Stimulated activated CD4-positive, alpha-beta T cell treated with anti-CD3 and anti-CD28 coated beads, Interleukin-4, amount 100 ng/mL, for 4 hours (primary cell): ENCODE measurements at regions not wholly inside any gene's neighbourhood (a gene's known extent, or its start where the extent isn't known, plus 50 kb on each side); places are given as distances from the start of the nearest gene placed in this dataset.

Experiments
- DNase-seq, 2 experiments: peaks; one replicate each; pipeline ENCODE4 v3.0.0-alpha.2; 2020

DNA sequence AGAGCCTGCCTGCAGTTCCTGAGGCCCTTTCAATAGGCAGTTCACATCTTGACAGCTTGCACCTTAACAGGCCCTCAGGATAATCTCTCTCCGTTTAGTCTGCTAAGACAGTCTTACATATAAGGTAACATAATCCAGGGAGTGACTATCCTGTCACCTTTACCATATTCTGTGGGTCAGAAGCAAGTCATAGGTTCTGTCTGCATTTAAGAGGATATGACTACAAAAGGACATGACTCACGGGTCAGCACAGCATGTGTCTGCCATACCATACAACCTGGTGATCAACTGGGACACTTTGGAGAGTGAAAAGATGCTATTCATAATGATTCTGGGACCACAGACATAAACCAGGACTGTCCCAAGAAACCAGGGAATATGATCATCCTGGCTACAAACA lies 611.1 kb downstream of the SOX6 start:
- no peak for DNase-seq

DNA sequence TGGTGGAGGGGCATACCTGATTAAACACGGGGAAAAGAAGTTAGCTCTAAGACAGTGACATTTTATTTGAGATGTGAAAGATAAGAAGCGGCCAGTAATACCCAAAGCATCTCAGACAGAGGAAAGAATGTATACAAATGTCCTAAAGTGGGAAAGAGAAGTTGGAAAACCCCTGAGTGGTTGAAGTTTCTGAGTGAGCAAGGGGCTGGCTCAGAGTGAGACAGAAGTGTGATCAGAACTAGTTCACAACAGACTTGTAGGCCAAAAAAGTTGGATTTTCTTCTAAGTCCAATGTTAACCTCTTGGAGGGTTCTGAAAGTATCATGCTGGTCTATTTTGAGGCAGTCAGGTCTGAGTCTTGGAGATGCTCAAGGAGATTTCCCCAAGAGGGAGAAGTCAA lies 608.7 kb downstream of the SOX6 start:
- DNase-seq, result no peak

DNA sequence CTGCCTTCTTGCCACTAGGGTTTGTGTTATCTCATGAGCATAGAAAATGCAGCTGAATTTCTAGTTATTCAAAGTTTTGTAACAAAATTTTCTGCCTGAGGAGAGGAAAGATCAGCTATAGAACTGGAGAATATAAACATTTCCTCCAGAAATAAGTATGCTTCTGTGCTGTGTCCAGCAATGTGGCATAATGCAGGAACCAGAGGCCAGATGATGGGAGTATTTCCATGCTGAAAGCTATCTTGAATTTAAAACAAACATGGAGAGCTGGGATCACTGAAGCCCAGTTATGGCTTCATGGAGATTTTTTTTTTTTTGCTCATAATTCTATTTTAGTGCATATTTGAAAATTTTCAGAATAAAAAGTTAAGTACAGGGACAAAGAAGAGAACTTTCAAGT lies 608.2 kb downstream of the SOX6 start:
- DNase-seq, result no peak

DNA sequence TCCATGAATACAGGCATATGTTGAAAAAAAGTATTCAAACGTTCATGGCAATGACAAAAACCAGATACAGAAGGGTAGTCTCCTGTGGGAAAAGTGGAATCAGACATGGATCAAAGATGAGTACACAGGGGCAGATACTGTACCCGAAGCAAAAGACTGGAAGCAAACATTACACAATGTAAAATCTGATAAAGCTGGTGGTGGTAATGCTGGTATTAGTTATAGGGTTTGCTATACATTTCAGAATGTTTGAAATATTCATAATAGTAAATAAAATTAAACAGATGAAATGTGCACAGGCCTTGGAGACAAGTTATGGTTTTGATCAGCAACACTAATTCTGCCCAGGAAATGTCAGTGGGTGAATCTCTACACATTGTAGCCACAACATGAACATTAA lies 607.6 kb downstream of the SOX6 start:
- DNase-seq, result no peak

DNA sequence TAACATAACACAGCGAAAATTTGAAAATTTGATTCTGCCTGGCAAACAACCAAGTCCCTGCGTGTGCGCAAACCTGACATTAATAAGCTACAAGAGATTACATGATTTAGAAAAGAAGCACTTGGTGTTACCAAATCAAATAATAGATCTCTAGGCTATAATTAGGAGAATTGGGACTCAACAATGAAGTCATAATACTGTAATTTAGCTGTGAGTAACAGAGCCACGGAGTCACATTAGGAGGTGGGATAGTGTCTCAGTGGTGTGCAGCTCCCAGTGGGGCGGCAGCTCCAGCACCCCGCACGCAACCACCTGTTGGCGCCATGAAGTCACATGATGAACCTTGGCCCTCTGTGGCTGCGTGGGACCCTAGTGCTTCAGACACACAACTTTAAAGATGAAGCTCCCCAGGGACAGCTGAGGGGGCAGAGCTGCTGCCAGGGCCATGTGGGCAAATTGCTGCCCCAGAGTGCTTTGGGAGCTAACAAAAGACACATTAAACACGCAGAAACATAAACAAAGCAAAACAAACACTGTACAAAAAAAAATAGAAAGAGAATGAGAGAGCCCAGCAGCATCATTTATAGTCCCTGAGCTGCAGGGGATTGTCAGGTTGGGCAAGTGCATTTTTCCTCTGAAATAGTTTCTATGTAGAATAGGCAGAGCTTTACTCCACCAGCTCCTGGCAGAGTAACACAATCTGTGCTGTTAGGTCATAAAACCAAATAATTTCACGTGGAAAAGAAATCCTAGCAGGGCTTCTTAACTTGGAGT lies 605.6 kb downstream of the SOX6 start:
- DNase-seq, result no peak

DNA sequence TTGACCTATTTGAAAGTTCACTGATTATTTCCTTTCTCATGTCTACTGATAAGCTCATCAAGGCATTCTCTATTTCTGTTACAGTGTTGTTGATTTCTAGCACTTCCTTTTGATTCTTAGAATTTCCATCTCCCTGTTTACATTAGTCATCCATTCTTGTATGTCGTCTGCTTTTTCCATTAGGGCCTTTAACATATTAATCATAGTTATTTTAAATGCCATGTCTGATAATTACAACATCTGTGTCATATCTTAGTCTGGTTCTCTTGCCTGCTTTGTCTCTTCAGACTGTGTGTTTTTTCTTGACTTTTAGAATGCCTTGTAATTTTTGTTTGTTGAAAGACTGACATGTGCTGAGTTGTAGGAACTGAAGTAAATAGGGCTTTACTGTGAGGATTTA lies 602.1 kb downstream of the SOX6 start:
- DNase-seq, result no peak

DNA sequence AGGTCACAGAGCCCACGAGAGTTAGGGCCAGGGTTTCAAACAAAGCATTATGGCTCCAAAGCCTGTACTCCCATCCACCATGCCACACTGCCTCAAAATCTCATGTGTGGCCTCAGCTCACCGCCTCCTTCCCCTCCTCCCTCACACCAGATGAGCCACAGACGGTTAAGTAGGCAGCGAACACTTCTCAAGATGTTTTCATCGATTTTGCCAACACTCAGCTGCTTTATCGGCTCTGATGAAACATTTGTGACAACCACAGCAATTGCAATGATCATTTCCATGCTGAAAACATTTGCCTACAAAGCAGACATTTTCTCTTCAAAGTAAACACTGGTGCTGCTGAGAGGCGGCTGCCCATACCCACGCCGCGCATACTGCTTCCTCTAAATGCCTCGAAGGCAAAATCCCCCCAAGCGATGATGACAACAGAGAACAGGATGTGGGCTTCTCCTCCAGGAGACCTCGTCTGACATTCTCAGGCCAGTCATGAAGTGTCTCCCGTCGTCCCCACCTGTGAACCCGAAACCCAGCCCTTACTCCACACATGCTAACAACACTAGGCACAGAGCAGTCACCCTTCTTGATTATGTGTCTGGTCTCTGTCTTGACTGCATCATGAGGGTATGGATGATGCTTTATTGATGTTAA lies 599.2 kb downstream of the SOX6 start:
- no peak for DNase-seq

DNA sequence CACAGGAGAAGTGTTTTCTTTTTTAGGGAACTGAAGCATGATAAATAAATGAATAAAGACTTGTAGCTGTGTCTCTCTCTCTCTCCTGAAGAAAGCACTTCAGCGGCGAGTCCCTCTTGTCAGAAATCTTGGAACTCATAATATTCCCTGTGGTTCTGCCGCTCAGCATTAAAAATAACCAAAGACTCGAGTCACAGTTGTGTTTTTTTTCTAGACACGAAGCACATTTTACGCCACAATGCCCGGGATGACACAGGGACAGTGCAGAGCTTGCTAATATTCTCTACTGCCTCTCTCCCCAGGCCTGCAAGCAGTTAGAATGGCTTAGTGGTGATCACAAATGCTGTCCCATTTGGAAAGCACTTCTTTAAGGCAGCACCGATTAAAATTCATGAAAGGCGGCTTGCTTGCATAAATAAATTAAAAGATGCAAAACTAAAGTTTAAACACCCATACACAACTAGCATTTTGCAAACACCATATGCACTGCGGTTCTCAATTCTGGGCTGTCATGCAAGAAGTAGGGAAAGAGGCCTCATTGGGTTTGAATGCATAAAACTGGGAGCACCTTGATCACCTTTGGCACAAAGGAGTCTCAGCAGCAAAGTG lies 597.4 kb downstream of the SOX6 start:
- no peak for DNase-seq

DNA sequence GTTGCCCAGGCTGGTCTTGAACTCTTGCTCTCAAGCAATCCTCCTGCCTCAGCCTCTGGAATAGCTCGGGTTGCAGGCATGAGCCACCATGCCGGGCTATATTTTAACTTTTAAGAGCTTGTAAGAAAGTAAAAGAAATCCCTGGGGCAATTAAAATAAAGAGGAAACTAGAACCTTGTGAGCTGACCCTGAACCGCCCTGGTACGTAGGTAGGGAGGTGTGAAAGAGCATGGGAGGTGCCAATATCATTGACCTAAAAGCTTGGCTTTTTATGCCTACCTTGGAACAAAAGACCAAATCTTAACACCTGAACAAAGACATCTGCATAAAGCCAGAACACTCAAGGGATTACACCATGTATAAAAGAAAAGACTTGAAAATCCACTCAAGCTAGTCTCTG lies 595.1 kb downstream of the SOX6 start:
- DNase-seq, result no peak

DNA sequence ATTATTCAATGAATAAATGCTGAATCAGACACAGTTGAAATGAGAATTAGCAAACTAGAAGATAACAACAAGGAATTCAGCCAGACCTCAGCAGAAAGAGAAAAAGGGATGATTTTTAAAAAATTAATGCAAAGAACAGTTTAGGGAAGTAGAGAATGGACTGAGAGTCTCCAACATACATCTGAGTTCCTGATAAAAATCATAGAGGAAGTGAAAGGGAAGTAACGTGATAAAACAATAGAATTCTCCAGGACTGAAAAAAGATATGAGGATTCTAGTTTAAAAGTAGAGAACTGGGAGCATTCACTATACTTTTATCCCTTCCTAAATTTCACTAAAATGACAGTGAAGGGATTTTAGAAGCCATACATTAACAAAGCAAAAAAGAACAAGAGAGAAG lies 592.0 kb downstream of the SOX6 start:
- DNase-seq, result no peak

DNA sequence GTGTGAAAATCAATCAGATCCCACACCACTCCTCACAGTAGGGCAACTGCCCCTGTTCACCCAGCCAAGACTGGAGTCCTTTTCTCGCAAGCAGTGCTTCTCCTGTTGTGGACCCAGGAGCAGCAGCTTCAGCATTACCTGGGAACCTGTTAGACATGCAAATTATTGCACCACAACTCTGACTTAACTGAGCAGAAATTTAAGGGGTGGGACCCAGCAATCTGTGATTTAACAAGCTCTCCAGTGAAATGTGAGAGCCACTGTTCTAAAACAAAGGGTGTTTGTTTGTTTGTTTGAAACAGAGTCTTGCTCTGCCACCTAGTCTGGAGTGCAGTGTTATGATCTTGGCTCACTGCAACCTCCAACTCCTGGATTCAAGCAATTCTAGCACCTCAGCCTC lies 591.4 kb downstream of the SOX6 start:
- no peak for DNase-seq

DNA sequence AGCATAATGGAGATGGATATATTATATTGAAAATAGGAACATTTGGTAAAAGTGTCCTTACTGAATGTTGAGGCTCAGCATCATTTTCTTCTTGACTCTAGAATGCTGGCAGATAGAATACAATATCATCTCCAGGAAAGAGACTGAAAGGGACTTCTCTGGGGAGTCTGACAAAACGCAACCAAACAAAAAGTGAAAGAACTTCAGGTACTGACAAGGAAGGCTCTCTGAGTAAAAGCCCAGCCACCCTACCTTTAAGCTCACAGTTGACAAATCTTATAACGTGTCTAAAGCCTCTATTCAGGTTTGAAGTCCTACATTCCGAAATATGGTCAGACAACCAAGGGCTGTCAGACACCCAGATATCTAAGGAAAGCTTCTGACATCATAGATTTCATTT lies 590.8 kb downstream of the SOX6 start:
- DNase-seq, result no peak

DNA sequence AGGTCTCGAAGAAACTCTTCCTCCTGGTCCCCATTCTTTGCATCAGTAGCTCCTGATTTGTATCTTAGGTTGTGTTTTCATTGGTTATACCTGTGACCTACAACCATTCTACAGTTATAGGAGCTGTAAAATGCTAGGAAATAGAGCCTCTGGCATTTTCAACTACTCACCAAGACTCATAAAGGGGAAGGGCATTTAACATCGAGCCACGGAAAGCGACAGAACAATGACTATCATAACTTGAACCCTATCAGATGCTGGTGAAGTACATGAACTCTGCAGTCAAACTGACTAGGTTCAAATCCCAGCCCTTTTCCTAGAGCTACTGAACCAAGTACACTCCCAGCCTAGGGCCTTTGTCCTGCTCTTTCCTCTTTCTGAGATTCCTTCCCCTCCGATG lies 588.0 kb downstream of the SOX6 start:
- DNase-seq, result no peak

DNA sequence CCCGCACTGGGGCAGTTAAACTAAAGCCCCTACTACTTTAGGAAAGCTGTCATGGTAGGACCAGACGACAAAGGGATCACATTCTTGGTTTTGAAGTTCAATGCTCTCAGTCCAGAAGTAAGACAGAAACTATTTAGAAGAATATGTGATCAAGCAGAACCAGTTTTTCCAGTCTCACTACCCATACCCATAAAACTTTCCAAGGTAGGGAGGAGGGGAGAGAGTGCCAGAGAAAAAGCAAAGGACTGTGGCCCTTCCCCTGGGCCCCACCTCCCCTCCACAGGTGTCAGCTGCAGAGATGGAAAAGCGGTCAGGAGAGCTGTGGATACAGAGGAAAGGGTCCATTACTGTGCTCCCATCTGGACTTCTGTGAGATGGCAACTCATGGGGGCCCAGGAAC lies 587.1 kb downstream of the SOX6 start:
- DNase-seq, result no peak

DNA sequence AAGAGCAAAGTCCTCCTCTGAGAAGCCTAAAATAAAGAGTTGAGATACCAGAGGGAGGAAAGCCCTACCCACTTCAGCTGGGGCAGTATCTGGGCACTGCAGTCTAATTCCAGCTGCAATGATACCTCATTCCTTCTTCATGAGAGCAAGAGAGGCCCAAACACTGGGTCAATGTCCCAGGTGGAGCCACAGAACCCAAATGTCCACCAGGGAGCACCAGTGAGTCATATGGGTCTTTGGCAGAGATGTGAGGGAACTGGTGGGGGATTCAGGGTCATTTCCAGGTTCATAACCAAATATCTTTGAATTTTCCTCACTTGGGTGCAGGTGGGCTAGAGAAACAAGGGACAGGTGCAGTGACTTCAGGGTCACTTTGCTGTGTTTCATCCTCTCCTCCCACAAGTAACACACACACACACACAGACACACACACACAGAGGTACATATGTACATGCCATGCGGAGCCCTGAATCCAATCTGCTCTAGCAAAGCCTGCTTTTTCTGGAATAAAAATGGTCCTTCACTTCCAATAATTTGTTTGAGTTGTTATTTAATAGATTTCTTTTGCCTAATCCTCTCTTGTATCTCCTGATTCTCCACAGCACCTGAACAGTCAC lies 585.4 kb downstream of the SOX6 start:
- DNase-seq, result peak in 1 of 2 experiments; percentile 5

DNA sequence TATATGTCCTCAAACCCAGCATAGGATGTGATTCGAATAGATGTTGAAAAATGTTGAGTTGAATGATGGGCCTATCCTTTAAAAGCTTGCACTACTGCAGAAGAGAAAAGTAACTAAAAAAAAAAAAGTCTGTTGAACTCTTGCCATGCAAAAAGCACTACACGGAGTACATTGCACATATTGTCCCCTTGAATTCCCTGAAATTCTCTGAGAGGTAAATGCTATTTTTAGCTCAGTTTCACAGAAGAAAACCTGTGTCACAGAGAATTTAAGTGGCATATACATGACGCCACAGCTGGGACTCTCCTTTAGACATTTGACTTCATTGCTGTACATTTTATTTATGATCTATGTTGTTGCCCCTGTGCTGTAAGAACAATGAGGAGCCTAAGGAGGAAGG lies 583.8 kb downstream of the SOX6 start:
- DNase-seq, result no peak

DNA sequence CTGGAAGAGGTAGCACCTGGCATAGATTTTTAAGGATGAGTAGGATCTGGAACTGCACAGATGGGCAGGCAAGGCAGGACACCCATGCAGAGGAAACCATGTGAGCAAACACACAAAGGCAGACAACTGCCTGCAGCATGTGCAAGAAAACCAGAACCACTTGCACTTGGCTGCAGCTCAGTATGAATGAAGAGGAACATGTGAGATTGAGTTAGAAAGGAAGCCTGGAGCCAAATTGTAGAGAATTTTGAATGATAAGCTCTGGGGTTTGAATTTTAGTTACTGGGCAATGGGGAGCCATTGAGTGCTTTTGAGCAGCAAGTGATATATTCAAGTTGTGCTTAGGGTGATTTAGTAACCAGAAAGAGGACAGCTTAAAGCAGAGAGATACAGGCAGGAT lies 583.4 kb downstream of the SOX6 start:
- no peak for DNase-seq

DNA sequence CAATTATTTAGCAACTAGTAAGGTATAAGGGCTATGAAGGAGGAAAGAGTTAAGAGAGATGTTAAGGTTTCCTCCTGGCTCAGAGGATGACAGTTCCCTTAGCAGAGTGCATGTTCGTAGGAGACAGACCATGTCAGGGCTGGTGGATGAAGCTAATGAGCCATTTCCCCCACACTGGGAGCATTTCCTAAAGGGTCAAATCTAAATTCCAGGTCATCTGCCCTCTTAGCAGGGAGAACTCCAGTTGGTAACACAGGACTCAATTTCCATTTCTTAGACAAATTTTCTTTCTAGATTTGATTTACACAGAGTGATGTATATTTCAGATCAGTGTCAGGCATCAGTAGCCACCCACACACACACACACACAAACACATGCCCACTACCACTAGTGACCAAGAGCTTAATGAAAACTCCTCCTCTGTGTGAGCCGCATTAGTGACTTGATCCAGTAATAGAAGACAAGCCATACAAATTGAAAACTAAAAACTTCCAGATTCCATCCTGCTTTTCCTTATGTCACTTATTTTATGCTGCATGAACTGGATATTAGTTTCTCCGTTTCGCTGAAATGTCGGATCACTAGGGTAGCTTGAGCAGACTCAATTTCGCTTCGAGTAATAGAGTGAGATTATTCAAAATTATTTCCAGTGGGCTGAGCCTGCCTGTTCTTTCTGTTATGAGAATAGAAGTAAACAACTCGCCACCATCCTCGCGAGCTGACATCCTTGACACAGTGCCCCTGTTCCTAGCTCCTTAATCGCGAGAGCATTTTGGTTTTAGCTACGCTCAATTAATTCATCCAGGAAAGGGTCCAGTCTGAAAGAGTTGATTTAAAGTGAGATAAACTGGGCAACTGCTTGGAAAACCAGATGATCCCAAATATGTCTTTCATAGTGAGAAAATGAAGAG lies 582.6 kb downstream of the SOX6 start:
- DNase-seq, result no peak

DNA sequence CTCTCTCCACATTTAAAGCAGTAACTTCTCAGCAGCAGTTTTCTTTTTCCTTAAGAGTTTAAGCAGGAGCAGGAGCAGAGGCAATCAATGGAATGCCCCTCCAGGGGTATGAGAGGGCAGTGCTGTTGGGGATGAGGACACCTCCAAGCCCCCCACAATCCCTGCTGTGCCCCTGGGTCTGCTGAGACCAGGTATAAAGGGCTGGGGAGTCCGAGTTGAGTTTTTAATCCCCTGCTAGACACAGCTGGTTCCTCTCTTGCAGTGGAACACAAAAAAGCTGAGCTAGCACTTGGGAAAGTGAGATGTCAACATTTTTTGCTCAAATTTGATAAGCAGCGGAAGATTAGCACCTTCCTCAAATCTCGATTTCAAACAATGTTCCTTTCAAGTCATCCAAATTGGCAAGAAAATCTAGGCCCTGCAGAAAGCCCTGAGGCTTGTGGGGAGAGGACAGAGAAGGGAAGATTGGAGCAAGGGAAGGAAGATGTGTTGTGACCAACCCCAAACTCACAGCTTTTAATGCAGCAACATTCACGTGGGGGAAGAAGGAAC lies 581.9 kb downstream of the SOX6 start:
- DNase-seq, result no peak

DNA sequence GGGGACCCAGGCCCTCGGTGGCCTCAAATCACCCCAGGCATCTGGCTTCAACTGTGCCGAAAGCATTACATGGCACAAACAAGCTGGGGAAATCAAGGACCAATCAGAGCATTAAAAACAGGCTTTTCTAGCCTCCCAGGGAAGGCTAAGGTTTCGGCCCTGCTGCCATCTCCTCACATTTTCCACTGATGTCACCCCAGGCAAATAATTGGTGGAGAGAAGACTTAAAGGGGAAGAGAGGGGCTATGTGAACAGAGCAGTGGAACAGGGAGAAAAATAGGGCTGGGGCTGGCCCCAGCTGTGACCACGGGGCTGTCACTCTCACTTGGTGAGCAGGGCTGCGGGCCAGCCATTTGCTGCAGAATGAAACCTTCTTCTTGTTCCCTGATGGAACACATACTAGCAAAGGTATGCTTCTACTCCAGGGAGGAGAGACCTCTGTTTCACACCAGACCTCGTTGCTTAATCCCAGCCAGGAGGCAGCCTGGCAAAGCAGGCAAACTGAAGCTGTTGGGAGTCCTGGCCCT lies 581.3 kb downstream of the SOX6 start:
- no peak for DNase-seq

DNA sequence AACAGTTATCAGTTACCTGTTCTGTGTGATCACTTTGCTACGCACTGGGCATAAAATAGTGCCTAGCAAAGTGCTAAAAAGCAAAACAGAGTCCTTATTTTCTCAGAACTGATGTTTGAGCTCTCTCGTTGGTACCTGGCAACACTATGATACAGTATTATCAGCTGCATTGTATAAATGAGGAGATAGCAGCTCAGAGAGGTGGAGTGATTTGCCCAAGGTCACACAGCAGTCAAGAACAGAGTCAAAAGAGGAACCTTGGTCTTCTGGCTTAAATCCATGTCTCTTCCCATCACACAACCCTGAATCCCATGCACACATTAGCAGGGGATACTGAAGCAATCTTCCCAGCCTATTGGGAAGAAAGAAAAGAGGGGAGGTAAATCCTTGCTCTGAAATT lies 580.5 kb downstream of the SOX6 start:
- no peak for DNase-seq

DNA sequence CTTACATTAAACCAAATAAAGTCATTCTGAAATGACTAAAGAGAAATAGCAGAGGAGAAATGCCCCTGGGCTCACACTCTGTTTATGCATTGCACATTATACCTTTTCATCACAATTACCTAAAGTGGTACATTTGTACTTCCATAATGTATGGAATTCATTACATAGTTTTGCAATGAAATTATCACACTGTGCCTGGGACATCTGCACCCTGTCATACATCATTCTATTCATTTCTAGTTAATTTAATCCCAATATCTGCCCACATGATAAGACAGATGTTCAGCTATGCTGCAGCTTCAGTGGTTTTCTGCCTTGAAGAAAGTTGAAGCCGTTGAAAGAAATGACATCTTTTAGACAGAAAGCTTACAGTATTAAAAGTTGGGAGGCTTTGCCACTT lies 580.0 kb downstream of the SOX6 start:
- DNase-seq, result no peak
